GM10266 (cell line): ENCODE measurements at regions not wholly inside any gene's neighbourhood (a gene's known extent, or its start where the extent isn't known, plus 50 kb on each side); places are given as distances from the start of the nearest gene placed in this dataset.

Source experiments
- DNase-seq: peaks from one replicate; pipeline ENCODE4 v3.0.0; 2012; ENCODE audit errors: extremely low spot score
- TF ChIP-seq, protein P1 (sequence below): IDR thresholded peaks from 2 replicates; pipeline ENCODE4 v1.5.1; 2012; ENCODE audit warnings: mild to moderate bottlenecking, low read depth; ENCODE audit not compliant: control insufficient read depth, insufficient read depth; ENCODE audit errors: missing control alignments

DNA sequence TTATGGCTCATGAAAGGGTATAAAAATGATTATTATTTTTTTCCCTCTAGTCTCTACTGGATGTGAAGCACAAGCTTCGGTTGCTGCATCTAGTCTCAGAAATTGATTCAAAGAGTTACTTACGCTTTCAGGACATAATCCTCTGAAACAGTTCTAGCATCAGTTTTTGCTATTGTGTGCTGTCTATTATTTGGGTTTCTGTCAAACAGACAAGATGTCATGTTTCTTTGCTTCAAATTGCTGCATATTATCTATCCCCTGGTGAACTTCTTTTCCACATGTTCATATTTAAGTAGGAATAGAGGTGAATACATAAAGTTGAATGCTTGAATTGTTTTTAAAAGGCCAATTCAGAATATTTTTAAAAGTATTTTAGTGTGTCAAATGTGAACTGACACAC is 161.6 kb upstream of the GBE1 start:
- DNase-seq = no peak
- TF ChIP-seq, protein P1, sequence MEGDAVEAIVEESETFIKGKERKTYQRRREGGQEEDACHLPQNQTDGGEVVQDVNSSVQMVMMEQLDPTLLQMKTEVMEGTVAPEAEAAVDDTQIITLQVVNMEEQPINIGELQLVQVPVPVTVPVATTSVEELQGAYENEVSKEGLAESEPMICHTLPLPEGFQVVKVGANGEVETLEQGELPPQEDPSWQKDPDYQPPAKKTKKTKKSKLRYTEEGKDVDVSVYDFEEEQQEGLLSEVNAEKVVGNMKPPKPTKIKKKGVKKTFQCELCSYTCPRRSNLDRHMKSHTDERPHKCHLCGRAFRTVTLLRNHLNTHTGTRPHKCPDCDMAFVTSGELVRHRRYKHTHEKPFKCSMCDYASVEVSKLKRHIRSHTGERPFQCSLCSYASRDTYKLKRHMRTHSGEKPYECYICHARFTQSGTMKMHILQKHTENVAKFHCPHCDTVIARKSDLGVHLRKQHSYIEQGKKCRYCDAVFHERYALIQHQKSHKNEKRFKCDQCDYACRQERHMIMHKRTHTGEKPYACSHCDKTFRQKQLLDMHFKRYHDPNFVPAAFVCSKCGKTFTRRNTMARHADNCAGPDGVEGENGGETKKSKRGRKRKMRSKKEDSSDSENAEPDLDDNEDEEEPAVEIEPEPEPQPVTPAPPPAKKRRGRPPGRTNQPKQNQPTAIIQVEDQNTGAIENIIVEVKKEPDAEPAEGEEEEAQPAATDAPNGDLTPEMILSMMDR = no peak

DNA sequence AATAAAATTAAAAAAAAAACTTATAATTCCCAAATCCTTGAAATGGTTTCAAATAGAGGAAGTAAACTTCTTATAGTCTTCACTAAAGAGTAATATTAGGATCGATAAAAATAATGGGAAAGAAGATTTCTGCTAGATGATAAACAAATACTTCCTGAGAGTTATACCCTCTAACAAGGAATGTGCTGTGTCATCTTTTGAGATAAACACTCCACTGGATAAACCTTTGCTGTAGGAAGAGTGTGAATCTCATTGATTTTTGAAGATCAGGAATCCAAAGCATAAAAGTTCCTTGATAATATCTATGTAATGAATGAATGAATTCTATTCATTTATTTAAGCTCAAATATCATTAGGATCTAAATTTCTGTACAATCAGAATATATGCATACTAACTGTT is 161.0 kb upstream of the GBE1 start:
- TF ChIP-seq, protein P1 = no peak
- DNase-seq = no peak

DNA sequence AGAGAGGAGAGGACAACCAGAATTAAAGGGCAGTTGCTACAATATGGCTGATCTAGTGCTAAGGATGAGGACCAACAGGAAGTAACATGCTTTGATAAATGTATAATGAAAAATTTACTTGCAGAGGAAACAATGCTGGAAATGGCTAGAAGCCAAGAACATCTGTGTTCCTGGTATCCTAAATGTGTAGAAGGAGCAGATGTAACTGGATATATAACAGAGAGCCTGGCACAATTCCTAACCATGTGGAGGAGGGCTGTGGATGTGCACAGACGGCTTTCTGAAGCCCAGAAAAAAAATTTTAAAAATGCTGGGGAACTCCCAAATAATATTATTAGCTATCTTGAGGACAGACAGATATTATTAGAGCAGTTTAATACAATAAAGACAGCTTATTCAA is 159.4 kb upstream of the GBE1 start:
- no peak for DNase-seq

DNA sequence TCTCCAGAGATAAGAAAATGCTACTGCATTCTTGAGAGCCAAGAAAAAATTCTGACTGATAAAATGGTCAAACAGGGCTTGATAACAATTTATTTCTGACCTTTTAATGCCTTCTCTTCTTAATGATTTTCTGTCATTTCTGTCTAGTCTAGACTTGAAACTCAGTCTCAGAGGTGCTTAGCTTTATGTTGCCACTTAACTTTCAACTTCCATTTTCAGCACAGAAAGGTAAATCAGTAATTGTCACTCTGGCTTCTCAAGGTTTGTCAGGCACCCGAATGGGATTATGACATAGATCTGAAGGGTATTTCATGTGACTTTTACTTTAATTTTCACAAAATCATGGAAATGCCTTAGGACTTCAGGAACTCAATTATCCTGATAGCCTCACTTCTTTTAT is 155.4 kb upstream of the GBE1 start:
- no peak for DNase-seq
- TF ChIP-seq, protein P1 = no peak

More for the DNA sequence above, 159.4 kb upstream of the GBE1 start:
- TF ChIP-seq, protein P1 = no peak

DNA sequence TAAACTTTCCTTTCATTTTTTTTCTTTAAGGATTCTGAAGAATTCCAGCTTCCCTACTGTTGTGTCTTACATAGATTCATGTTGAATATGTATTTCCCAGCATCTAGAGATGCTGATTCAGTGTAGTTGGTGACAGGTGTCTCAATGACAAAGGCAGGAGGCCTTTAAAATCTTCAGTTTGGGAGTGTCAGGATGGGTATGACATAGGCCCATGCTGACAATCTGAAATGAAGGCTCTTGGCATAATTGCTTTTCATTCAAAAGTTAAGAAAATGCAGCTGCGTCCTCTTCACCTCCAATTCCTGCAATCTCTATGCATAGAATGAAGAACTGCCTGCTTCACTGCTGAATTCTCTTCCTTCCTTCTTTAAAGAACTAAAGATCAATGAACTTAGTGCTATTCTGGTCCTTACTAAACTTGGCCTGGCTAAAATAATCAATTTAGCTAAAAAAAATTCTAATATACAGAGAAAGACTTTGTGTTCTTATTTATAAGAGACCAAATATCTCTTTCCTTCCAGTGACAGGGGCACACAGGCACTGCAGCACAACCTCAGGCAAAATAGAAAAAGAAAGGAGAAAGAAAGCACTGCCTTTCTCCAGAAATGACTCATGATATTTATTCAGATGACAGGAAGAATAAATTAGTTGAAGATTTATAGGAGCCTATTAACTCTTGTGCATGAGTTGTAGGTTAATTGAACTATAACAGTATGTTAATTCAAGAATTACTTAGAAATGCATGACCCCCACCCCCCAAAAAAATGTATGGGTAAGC is 152.6 kb upstream of the GBE1 start:
- TF ChIP-seq, protein P1 = no peak

DNA sequence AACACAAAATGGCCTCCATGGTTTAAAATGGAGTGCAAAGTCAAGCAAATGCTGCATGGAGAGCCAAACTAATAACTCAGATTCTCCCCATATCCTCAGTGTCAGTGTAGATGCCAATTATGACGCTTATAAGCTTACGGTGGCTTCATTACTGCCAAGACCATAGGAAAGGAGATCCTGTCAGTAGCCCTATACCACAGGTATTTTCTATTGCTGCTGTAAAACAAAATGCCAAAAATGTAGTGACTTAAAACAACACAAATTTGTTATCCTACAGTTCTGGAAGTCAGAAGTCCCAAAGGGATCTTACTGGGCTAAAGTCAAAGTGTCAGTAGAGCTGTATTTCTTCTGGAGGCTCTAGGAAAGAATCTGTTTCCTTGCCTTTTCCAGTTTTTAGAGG is 149.8 kb upstream of the GBE1 start:
- TF ChIP-seq, protein P1 = no peak
- DNase-seq = no peak

More for the DNA sequence above, 152.6 kb upstream of the GBE1 start:
- no peak for DNase-seq

DNA sequence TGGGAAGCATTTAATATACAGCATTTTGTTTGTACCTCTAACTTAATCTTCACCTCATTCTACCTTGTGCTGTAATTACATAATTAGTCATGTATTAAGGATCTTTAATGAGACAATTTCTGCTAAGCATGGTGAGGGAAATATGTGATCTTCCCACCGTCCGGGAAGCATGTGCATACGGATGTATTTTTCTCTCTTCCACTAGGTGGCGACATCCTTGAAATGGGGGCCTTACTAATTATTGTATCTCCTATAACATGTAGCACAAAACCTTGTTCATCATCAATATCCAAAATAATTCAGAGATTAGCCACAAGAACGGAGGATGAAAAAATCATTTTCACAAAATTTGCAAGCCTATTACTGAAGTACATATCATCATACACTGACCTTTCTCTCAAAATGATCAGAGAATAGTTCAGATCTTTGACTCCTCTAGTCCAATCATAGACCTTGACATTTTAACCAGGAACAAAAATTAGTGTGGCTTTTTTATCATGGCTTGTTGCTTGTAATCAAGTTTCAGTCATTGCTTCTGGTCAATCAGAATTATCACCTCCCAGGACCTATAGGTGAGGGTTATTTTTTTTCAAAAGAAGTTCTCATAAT is 148.9 kb upstream of the GBE1 start:
- TF ChIP-seq, protein P1 = peak; percentile 66
- peak; percentile 18 for DNase-seq
